Ovary (tissue), 3 donors: ENCODE measurements at regions not wholly inside any gene's neighbourhood (a gene's known extent, or its start where the extent isn't known, plus 50 kb on each side); places are given as distances from the start of the nearest gene placed in this dataset.

ENCODE experiments used
- CTCF ChIP-seq, 3 donors: fragments of 450-650 bp in 2 of 3; fragments of 200-600 bp in 1 of 3; IDR thresholded peaks; one replicate each; pipeline versions ENCODE4 v1.5.1 to v1.8.0; 2016 to 2022; ENCODE audit warnings: antibody characterized with exemption in 3 of 3, mild to moderate bottlenecking in 1 of 3
- EP300 ChIP-seq: sonication (generic); formaldehyde crosslinking; IDR thresholded peaks from one replicate; pipeline ENCODE4 v1.6.1; 2017; ENCODE audit warnings: antibody characterized with exemption
- POLR2A ChIP-seq: fragments of 450-650 bp; IDR thresholded peaks from one replicate; pipeline ENCODE4 v1.6.1; 2017; ENCODE audit warnings: antibody characterized with exemption, mild to moderate bottlenecking, moderate library complexity
- donor health status: DM: no; HTN: no; CAD: no.

- TF ChIP-seq CTCF (IDR thresholded peaks at IDR 0.05) (no peak), POLR2A (no peak), EP300 (no peak)
Measured at GRCh38 chr5:173826428-173827350, 61.5 kb upstream of the CPEB4 start.
